ENCODE measurements at regions not wholly inside any gene's neighbourhood (a gene's known extent, or its start where the extent isn't known, plus 50 kb on each side); places are given as distances from the start of the nearest gene placed in this dataset.

- TF ChIP-seq CTCF (IDR thresholded peaks at IDR 0.05) = no peak
- TF ChIP-seq ZMAT4 (CRISPR knock-in tag; IDR thresholded peaks at IDR 0.05) = no peak
- TF ChIP-seq JUN (CRISPR knock-in tag; IDR thresholded peaks at IDR 0.05) = no peak
- no peak for TF ChIP-seq MAX (CRISPR knock-in tag; IDR thresholded peaks at IDR 0.05)
- no peak for TF ChIP-seq ZNF219 (CRISPR knock-in tag; IDR thresholded peaks at IDR 0.05; ENCODE audit: borderline replicate concordance)
- no peak for TF ChIP-seq FOXP1 (CRISPR knock-in tag; IDR thresholded peaks at IDR 0.05; ENCODE audit: borderline replicate concordance)
- TF ChIP-seq NR1H2 (CRISPR knock-in tag; IDR thresholded peaks at IDR 0.05) = no peak
- no peak for TF ChIP-seq USF1 (CRISPR knock-in tag; IDR thresholded peaks at IDR 0.05)
- no peak for TF ChIP-seq ELF4 (CRISPR knock-in tag; IDR thresholded peaks at IDR 0.05; ENCODE audit: low read depth)
- TF ChIP-seq E2F4 (CRISPR knock-in tag; IDR thresholded peaks at IDR 0.05; ENCODE audit: borderline replicate concordance, low read depth) = no peak
- no peak for TF ChIP-seq RELA (CRISPR knock-in tag; IDR thresholded peaks at IDR 0.05; ENCODE audit: borderline replicate concordance)
These were observed 110.6 kb upstream of the TENT5A start for GRCh38 chr6:81863123-81863522.

All from WTC11 (cell line).